Ramos (cell line): ENCODE measurements at regions not wholly inside any gene's neighbourhood (a gene's known extent, or its start where the extent isn't known, plus 50 kb on each side); places are given as distances from the start of the nearest gene placed in this dataset.

Source experiments
- in situ Hi-C: fragments of 300-500 bp; cut with MboI; formaldehyde crosslinking; loops from one replicate; pipeline ENCODE4 v1.14.3; 2022; ENCODE audit warnings: low sequenced_read_pairs; ENCODE audit not compliant: unreplicated experiment

DNA sequence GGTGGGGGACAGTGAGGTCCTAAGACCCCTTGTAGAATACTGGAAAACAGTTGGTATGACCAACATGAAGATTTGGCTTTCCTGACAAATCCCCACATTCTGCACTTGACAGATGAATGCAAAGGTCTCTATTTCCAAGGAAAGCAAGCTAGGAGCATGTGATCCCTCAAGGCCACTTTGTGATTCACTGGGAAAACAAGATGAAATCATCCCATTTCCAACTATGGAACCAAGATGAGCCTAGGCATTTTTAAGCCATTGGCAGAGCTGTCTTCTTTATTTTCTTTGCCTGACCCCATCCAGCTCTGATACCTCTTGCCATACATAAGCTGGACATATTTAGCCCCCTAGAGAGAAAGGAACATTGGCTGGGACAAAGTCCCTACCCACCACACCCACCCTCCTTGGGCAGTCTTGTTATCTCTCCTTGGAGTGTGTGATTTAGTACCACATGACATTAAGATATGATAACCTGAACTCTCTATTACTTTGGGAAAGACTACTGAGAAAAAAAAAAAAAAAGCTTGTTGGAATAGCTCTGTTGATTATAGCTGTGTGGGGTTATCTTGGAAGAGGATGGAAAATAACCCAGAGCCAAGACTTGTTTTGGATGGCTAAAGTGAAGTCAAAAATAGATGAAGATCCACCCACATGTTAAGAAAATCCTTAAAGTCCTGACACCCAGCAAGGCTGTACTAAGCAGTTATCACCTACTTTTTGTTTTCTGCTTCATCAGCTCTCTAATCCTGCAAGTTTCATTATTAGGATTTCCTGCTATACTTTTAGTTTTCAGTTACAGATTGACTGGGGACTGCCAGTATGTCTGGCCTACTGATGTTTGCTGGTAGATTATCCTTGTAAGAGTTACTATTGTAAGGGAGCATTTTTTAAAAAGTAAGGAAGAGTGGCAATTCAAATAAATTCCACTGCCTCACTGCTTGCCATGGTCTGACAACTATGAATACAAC lies 90.1 kb upstream of the PREP start:
- in situ Hi-C loops = no loop called here

DNA sequence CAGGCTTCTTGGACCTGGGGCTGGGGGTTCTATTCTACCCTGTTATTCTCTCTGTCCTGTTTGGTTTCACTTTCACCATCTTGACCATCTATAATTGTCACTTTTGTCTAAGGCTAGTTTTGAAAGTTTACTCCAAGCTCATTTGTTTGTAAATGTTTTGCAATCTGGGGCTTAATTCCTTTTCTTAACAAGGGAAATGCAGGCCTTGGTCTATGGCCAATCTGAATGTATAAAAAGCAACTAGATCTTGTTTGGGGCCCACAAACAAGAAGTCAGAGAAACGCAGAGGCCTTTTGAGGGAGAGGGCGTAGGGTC lies 86.3 kb upstream of the PREP start:
- in situ Hi-C loops = no loop called here

DNA sequence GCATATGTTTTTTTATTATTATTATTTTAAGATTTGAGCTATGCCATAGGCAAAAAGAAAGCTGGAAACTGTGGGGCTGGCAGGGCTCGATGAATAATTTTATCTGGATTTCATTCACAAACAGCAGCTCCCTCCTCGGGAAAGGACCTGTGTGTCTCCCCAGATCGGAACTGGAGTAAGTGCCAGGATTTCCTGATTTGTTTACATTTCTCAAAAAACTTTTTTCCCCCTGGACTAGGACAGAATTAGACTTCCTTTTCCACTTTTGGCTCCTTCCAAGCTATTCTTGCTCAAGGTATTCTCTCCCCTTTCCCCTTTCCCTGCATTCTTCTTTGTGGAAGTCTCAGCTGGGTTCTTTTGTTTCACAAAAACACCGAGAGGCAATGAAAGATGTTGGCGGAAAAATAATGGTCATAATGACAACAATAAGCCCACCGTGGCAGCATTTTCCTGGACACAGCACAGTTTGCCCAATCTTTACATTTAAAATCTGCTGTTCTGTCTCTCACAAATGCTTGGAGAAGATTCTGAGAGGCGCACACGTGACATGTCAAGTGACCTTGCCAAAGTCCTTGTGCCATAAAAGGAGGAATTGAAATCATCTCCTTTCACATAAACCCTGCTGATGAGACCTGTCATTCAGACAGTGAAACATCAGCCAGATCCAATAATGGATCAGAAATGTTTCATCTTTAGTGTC lies 85.8 kb upstream of the PREP start:
- in situ Hi-C loops = no loop called here

- in situ Hi-C loops = no loop called here
Observed at GRCh38 chr6:105487040-105487790, 84.3 kb upstream of the PREP start.

DNA sequence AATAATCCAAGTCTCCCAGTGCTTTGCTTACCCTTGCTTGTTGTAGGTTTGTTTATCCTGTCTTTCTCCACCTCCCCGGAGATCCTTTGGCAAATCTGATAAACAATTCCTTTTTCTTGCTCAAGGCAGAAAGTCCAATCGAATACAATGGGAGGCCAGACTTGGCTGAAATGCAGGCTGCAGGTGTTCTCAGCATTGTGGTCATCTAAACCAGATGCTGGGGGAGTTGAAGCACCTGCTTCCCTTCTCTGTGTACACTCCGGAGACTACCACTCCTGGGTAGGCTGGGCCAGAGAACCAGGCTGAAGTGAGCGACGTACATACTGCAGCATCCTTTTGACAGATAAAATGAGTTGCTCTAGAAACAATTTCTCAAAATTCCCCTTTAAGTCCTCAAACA lies 82.6 kb upstream of the PREP start:
- in situ Hi-C loops = no loop called here

- in situ Hi-C loops = no loop called here
Observed at GRCh38 chr6:105484238-105485161, 81.6 kb upstream of the PREP start.

DNA sequence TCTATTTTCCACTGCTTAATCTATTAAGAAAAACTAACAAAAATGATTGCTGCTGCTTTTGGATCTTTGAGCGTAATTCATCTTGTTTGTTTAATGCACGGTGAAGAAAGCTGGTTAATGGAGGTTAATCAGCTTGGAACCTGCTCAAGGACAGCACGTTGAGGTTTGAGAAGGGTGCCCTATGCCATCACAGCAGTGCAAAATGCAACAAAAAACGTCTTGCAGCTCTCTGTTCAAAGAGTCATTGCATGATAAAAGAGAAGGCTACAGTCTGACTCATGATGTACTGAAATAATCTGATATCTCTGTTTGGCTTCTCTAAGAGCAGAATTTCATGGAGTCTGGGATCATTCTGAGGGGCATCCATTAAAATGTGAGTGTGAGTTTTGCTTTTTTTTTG lies 80.6 kb upstream of the PREP start:
- in situ Hi-C loops = no loop called here

- in situ Hi-C loops = no loop called here
Observed at GRCh38 chr6:105482921-105483320, 80.0 kb upstream of the PREP start.

- in situ Hi-C loops = no loop called here
Observed at GRCh38 chr6:105482227-105482844, 79.5 kb upstream of the PREP start.

DNA sequence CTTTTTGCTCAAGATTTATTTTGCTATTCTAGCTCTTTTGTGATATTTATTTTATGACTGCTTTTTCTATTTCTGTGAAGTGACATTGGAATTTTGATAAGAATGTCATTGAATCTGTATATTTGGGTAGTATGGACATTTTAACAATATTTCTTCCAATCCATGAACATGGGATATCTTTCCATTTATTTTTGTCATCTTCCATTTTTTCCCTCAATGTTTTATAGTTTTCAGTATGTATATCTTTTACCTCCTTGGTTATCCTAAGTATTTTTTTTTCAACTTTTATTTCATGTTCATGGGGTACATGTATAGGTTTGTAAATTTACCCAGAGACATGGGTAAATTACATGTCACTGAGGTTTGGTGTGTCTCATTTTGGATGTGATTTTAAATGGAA lies 74.1 kb upstream of the PREP start:
- in situ Hi-C loops = no loop called here

- in situ Hi-C loops = no loop called here
Observed at GRCh38 chr6:105474234-105474633, 71.4 kb upstream of the PREP start.

- in situ Hi-C loops = no loop called here
Observed at GRCh38 chr6:105469946-105470345, 67.1 kb upstream of the PREP start.

- in situ Hi-C loops = no loop called here
Observed at GRCh38 chr6:105468850-105469249, 66.0 kb upstream of the PREP start.

DNA sequence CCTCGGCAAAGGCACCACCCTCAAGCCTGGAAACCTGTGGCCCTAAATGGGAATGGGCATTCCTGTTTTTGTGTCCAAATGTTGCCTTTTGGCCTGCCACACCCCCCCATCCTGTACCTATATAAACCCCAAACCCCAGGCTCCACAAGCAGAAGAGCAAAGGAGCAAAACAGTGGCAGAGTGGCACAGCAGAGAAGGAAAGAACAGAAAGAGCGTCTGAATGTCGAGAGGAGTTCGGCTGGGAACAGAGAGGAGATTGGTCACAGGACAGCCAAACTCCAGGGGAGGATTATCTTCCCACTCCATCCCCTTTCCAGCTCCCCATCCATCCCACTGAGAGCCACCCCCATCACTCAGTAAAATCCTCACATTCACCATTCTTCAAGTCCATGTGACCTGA lies 58.0 kb upstream of the PREP start:
- in situ Hi-C loops = no loop called here

- in situ Hi-C loops = no loop called here
Observed at GRCh38 chr6:105459864-105460263, 57.0 kb upstream of the PREP start.

GRCh38 chr6:105459049-105459448 lies 56.2 kb upstream of the PREP start:
- in situ Hi-C loops = no loop called here

DNA sequence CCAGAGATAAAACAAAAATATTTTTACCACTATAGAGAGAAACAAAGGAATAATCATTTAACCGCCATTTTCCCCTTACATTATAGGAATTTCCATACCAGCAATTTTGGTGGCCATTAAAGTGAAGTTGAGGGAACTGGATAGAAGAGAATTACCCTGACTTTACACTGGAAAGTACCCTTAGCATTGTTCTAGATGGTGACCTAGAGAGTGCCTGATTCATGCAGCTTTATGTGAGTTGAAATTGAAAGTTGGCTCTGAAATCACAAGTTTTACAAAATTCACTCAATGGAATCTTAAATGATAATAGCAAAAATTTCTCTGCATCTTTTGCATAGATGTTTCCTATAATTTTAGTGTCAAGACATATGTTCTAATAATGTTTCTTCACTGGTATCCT lies 55.7 kb upstream of the PREP start:
- in situ Hi-C loops = no loop called here

- in situ Hi-C loops = no loop called here
Observed at GRCh38 chr6:105458084-105458483, 55.2 kb upstream of the PREP start.

GRCh38 chr6:105453968-105454367 lies 51.1 kb upstream of the PREP start:
- in situ Hi-C loops = no loop called here
